AG04449 (cell line): ENCODE measurements at regions not wholly inside any gene's neighbourhood (a gene's known extent, or its start where the extent isn't known, plus 50 kb on each side); places are given as distances from the start of the nearest gene placed in this dataset.

ENCODE experiments used
- CTCF ChIA-PET: fragments of 350-600 bp; formaldehyde crosslinking; extraction: SDS; loops from one replicate; lab custom pipeline; 2021; ENCODE audit warnings: antibody characterized with exemption; lab: Yijun Ruan, JAX
- POLR2A ChIA-PET: fragments of 400-600, 350-600 bp; formaldehyde crosslinking; extraction: SDS; loops from one replicate; lab custom pipeline; 2020; ENCODE audit warnings: antibody characterized with exemption, inconsistent platforms; lab: Yijun Ruan, JAX
- DNase-seq: peaks from one replicate; pipeline ENCODE4 v3.0.0-alpha.2; 2010; ENCODE audit warnings: low read depth, low spot score
- H3K4me3 ChIP-seq: 2 replicates; pipeline ENCODE4 v1.5.1; 2011; ENCODE audit warnings: low read depth, mild to moderate bottlenecking, control low read depth, low read length
- TF ChIP-seq, protein P1 (sequence below): IDR thresholded peaks from one replicate; pipeline ENCODE4 v1.5.1; 2011; ENCODE audit warnings: mild to moderate bottlenecking, moderate library complexity, low read length, control low read depth, inconsistent platforms; ENCODE audit not compliant: insufficient read depth; ENCODE audit errors: missing control alignments

GRCh38 chr16:26889740-26890139 is 177.0 kb upstream of the C16orf82 start:
- CTCF ChIA-PET, result no interaction called here
- TF ChIP-seq, protein P1, sequence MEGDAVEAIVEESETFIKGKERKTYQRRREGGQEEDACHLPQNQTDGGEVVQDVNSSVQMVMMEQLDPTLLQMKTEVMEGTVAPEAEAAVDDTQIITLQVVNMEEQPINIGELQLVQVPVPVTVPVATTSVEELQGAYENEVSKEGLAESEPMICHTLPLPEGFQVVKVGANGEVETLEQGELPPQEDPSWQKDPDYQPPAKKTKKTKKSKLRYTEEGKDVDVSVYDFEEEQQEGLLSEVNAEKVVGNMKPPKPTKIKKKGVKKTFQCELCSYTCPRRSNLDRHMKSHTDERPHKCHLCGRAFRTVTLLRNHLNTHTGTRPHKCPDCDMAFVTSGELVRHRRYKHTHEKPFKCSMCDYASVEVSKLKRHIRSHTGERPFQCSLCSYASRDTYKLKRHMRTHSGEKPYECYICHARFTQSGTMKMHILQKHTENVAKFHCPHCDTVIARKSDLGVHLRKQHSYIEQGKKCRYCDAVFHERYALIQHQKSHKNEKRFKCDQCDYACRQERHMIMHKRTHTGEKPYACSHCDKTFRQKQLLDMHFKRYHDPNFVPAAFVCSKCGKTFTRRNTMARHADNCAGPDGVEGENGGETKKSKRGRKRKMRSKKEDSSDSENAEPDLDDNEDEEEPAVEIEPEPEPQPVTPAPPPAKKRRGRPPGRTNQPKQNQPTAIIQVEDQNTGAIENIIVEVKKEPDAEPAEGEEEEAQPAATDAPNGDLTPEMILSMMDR, result no peak
- H3K4me3 ChIP-seq, result no peak overlapping the region
- no peak for DNase-seq
- POLR2A ChIA-PET, result no interaction called here

DNA sequence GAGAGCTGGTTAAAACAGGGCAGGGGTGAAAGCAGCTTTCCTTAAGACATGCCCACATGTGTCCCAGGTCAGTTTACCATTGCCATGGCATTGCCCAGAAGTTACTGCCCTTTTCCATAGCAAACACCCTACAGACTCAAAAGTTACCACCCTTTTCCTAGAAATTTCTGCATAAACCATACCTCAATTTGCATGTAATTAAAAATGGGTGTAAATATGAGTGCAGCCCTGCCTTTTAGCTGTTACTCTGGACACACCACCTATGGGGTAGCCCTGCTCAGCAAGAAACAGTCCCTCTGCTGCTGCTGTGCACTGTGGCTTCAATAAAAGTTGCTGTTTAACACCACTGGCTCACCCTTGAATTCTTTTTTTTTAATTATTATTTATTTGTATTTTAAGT is 168.5 kb upstream of the C16orf82 start:
- CTCF ChIA-PET, result no interaction called here
- TF ChIP-seq, protein P1, result no peak
- DNase-seq, result no peak
- no peak overlapping the region for H3K4me3 ChIP-seq
- POLR2A ChIA-PET, result no interaction called here

GRCh38 chr16:26901196-26901861 is 165.4 kb upstream of the C16orf82 start:
- ChIA-PET CTCF (no interaction called here), POLR2A (no interaction called here)
- no peak for DNase-seq
- no peak overlapping the region for H3K4me3 ChIP-seq
- TF ChIP-seq, protein P1, result no peak

DNA sequence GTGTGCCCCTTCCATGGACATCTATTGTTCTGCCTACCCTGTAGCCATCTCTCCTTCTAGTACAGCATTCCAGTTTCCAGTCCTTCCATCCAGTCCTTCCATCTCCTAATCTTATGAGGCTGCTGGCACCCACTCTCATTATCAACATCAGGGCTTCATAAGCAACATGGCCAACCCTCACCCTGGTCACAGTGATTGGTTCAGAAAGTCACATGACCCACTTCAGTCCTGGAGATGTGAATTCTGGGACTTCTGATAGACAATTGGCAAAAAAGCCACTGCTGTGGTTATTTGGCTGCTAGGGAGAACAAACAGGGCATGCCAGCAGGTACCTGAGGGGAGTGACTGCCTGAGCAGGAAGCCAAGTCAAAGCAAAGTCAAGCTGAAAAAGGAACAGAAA is 164.7 kb upstream of the C16orf82 start:
- POLR2A ChIA-PET, result no interaction called here
- TF ChIP-seq, protein P1, result no peak
- CTCF ChIA-PET, result no interaction called here
- no peak for DNase-seq
- no peak overlapping the region for H3K4me3 ChIP-seq

DNA sequence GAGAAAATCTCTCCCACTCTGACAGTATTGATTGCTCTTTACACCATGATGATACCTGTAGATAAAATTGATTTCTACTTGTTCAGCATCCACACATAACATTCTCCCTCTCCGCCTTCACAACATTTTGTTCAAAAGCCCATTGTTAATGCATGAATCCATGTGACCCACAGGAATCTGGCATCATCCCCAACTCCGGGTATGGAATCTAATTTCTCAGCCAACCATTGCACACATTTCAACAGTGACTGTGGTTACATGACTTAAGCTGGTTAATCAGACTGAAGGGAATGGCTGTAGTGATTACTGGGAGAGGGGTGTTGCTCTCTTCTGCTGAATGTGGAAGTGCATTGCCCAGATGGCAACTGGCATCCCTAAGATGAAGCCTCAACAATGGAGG is 161.4 kb upstream of the C16orf82 start:
- no peak overlapping the region for H3K4me3 ChIP-seq
- TF ChIP-seq, protein P1, result no peak
- POLR2A ChIA-PET, result no interaction called here
- CTCF ChIA-PET, result no interaction called here
- DNase-seq, result no peak

DNA sequence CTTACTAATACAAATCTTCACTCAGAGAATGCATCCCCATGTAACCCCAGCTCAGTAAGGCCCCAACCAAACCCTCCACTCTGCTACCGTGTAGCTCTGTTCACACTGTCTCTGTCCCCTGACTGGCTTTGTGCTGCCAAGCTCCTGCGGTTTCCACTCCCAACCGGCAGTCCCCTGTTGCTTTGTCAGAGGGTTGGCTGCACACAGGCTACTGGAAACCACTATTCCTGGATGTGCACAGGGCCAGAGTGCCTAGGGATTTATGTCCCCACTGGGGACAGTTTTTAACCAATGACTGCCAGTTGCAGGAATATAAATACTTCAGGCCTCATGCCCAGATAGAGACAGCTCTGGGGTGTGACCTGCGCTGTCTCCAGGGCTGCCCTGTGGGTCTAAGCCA is 157.1 kb upstream of the C16orf82 start:
- no peak overlapping the region for H3K4me3 ChIP-seq
- ChIA-PET CTCF (no interaction called here), POLR2A (no interaction called here)
- TF ChIP-seq, protein P1, result no peak
- no peak for DNase-seq
